ENCODE measurements at regions not wholly inside any gene's neighbourhood (a gene's known extent, or its start where the extent isn't known, plus 50 kb on each side); places are given as distances from the start of the nearest gene placed in this dataset.
"Not testable (repeated sequence)": the region's sequence is repeated elsewhere in the genome, so short reads cannot be mapped to it uniquely, and the experiment has no call there.

DNA sequence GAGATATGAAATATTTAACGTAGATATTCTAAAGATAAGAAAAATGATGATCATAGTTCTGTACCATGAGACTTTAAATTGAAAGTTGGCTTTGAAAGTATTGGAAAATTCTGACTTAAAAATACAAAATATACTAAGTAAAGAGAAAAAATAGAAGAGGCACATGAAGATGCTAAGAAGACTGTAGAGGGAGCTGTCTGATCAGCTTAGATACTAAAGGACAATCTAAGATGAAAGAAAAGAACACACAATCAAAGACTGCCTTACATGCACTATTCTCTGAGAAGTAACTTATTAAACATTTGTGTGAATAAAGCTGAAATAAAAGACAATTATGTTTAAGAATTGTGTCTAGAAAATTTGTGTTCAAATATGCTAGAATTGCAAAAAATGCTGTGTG lies 55.1 kb downstream of the RBMXL2 start:
- H3K4me1 ChIP-seq, result no peaks in the 10 kb centered on the region
- no peaks in the 10 kb centered on the region for H3K36me3 ChIP-seq
- no peak overlapping the region for H3K4me3 ChIP-seq
- 19% methylated on average over 1 of the region's 1 CpG for WGBS
- no peak overlapping the region for H3K27ac ChIP-seq
- H3K27me3 ChIP-seq, result no peaks in the 10 kb centered on the region
- no peak for TF ChIP-seq EP300 (IDR thresholded peaks at IDR 0.05)
- TF ChIP-seq POLR2AphosphoS5 (IDR thresholded peaks at IDR 0.05), result no peak
- TF ChIP-seq, protein P1, sequence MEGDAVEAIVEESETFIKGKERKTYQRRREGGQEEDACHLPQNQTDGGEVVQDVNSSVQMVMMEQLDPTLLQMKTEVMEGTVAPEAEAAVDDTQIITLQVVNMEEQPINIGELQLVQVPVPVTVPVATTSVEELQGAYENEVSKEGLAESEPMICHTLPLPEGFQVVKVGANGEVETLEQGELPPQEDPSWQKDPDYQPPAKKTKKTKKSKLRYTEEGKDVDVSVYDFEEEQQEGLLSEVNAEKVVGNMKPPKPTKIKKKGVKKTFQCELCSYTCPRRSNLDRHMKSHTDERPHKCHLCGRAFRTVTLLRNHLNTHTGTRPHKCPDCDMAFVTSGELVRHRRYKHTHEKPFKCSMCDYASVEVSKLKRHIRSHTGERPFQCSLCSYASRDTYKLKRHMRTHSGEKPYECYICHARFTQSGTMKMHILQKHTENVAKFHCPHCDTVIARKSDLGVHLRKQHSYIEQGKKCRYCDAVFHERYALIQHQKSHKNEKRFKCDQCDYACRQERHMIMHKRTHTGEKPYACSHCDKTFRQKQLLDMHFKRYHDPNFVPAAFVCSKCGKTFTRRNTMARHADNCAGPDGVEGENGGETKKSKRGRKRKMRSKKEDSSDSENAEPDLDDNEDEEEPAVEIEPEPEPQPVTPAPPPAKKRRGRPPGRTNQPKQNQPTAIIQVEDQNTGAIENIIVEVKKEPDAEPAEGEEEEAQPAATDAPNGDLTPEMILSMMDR (IDR thresholded peaks at IDR 0.05), result peak in 1 of 2 donors; percentile 14
- DNase-seq (ENCODE audit: low spot score in 2 of 2), result no peak
- H3K9me3 ChIP-seq, result peaks cover 2% of the 10 kb centered on the region

DNA sequence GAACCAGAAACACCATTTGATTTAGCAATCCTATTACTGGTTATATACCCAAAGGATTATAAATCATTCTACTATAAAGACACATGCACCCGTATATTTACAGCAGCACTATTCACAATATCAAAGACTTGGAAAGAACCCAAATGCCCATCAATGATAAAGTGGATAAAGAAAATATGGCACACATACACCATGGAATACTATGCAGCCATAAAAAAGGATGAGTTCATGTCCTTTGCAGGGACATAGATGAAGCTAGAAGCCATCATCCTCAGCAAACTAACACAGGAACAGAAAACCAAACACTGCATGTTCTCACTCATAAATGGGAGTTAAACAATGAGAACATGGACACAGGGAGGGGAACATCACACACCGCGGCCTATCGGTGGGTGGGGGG lies 61.3 kb downstream of the RBMXL2 start:
- H3K9me3 ChIP-seq; H3K36me3 ChIP-seq; DNase-seq (ENCODE audit: low spot score in 2 of 2); H3K27me3 ChIP-seq; H3K4me1 ChIP-seq; H3K27ac ChIP-seq; H3K4me3 ChIP-seq: not testable (repeated sequence)
- 85% methylated on average over 4 of the region's 4 CpGs for WGBS

- no peak for DNase-seq (ENCODE audit: low spot score in 2 of 2)
- Histone ChIP-seq H3K4me3 (no peak overlapping the region), H3K27ac (no peak overlapping the region), H3K9me3 (no peaks in the 10 kb centered on the region), H3K36me3 (no peaks in the 10 kb centered on the region), H3K4me1 (no peaks in the 10 kb centered on the region), H3K27me3 (no peaks in the 10 kb centered on the region)
- 13% methylated on average over 2 of the region's 2 CpGs for WGBS
- no peak for TF ChIP-seq POLR2AphosphoS5 (IDR thresholded peaks at IDR 0.05)
- TF ChIP-seq EP300 (IDR thresholded peaks at IDR 0.05), result no peak
- TF ChIP-seq POLR2A (IDR thresholded peaks at IDR 0.05), result no peak
- TF ChIP-seq, protein P1 (IDR thresholded peaks at IDR 0.05), result no peak
Measured at GRCh38 chr11:7154881-7155361, 66.1 kb downstream of the RBMXL2 start.

GRCh38 chr11:7160814-7161489 lies 72.2 kb downstream of the RBMXL2 start:
- 23% methylated on average over 3 of the region's 3 CpGs for WGBS
- Histone ChIP-seq H3K27ac (no peak overlapping the region), H3K4me3 (no peak overlapping the region), H3K9me3 (no peaks in the 10 kb centered on the region), H3K4me1 (no peaks in the 10 kb centered on the region), H3K27me3 (no peaks in the 10 kb centered on the region), H3K36me3 (no peaks in the 10 kb centered on the region)
- no peak for DNase-seq (ENCODE audit: low spot score in 2 of 2)
- TF ChIP-seq POLR2AphosphoS5 (IDR thresholded peaks at IDR 0.05) (no peak), POLR2A (IDR thresholded peaks at IDR 0.05) (no peak), EP300 (IDR thresholded peaks at IDR 0.05) (no peak)
- TF ChIP-seq, protein P1 (IDR thresholded peaks at IDR 0.05), result no peak

DNA sequence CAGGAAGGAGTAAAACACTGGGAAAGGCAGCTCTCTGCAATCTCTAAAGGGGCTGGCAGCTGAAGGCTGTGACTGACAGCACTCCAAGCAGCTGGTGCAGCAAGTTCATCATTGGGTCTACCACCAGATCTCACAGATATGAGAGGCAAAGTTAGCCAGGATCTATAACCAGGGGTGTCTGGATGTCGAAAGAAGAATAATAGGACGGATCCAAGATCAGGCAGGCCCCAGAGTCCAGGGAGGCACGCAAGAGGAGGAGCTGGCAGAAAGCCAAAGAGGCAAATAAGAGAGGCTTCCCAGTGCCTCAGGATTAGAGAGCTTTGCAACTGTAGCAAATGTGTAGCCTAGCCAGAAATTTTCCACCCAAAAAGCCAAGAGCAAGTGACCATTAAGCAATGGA lies 77.1 kb downstream of the RBMXL2 start:
- Histone ChIP-seq H3K27ac (no peak overlapping the region), H3K27me3 (no peaks in the 10 kb centered on the region), H3K4me1 (no peaks in the 10 kb centered on the region), H3K36me3 (no peaks in the 10 kb centered on the region), H3K9me3 (no peaks in the 10 kb centered on the region), H3K4me3 (no peak overlapping the region)
- no peak for TF ChIP-seq EP300 (IDR thresholded peaks at IDR 0.05)
- TF ChIP-seq POLR2A (IDR thresholded peaks at IDR 0.05), result no peak
- TF ChIP-seq, protein P1 (IDR thresholded peaks at IDR 0.05), result no peak
- TF ChIP-seq POLR2AphosphoS5 (IDR thresholded peaks at IDR 0.05), result no peak
- 23% methylated on average over 3 of the region's 3 CpGs for whole genome bisulfite sequencing
- DNase-seq (ENCODE audit: low spot score in 2 of 2), result no peak
